ENCODE measurements at regions not wholly inside any gene's neighbourhood (a gene's known extent, or its start where the extent isn't known, plus 50 kb on each side); places are given as distances from the start of the nearest gene placed in this dataset.

DNA sequence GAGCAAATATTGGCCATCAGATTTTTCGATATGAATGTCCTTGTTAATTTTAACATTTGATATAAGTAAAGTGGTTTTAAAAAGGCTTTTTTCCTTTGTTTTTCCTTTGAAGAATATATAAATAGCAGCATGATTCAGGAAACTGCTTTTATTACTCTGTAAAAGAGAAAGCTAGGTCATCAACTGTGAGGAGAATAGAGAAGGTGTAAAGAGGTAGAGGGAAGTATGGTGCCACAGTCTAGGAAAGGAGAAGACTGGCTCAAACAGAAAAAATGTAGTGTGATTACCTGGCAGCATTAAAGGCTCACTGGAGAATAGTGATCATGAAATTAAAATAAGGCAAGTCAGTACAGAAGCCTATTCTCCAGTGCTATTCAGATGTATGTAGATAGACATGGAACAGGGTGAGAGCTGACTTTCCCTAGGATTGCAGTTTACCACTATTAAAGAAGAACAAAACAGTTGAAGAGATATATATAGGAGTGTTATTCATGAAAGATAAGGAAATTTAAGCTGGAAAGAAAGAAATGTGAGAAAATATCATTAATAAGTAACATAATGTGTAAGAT lies 1115.9 kb upstream of the PCDH9 start:
- Histone ChIP-seq H4K91ac (ENCODE audit: low read depth, low read length, poor library complexity) (no peak overlapping the region), H3K4me3 (ENCODE audit: low read length in 2 of 2) (no peak overlapping the region), H2BK15ac (ENCODE audit: low read length) (no peak overlapping the region), H3K23ac (ENCODE audit: low read depth, low read length, poor library complexity) (no peak overlapping the region), H3K27me3 (ENCODE audit: control insufficient read depth in 3 of 3, insufficient read depth in 3 of 3, low read depth in 1 of 3, low read length in 3 of 3) (no peaks in the 10 kb centered on the region), H2BK12ac (ENCODE audit: low read length) (no peak overlapping the region), H2BK120ac (ENCODE audit: low read depth, low read length) (no peak overlapping the region), H3K4ac (ENCODE audit: low read length) (no peak overlapping the region), H3K18ac (ENCODE audit: low read length) (no peak overlapping the region), H3K36me3 (replicated peaks in 1 of 2; ENCODE audit: control insufficient read depth in 2 of 2, insufficient read depth in 2 of 2, low read length in 2 of 2) (no peaks in the 10 kb centered on the region), H2AK5ac (ENCODE audit: low read depth, low read length) (no peak overlapping the region), H3K9ac (ENCODE audit: low read depth, low read length, poor library complexity) (no peak overlapping the region), H4K8ac (ENCODE audit: low read depth, low read length) (no peak overlapping the region), H3K4me2 (ENCODE audit: insufficient read depth, low read length, poor library complexity, severe bottlenecking) (no peak overlapping the region), H3K4me1 (ENCODE audit: control insufficient read depth in 2 of 2, insufficient read depth in 1 of 2, low read depth in 1 of 2, low read length in 2 of 2) (no peaks in the 10 kb centered on the region), H3K79me1 (ENCODE audit: low read depth, low read length) (no peaks in the 10 kb centered on the region), H3K14ac (ENCODE audit: low read length) (no peak overlapping the region), H3K27ac (replicated peaks; ENCODE audit: low read length) (no peak overlapping the region), H2BK5ac (ENCODE audit: low read length) (no peak overlapping the region), H3K9me3 (replicated peaks in 1 of 2; ENCODE audit: control insufficient read depth in 2 of 2, insufficient read depth in 1 of 2, low read depth in 1 of 2, low read length in 2 of 2) (peaks cover 3 to 6% of the 10 kb centered on the region in 2 donors), H2AFZ (ENCODE audit: low read length) (no peak overlapping the region)
- no peak for DNase-seq (ENCODE audit: low spot score)
- no CpG with 5 or more reads among the region's 1 CpG for WGBS, 2 donors (ENCODE audit: extremely low coverage in 2 of 2, insufficient read length in 2 of 2, insufficient replicate concordance in 1 of 2)

DNA sequence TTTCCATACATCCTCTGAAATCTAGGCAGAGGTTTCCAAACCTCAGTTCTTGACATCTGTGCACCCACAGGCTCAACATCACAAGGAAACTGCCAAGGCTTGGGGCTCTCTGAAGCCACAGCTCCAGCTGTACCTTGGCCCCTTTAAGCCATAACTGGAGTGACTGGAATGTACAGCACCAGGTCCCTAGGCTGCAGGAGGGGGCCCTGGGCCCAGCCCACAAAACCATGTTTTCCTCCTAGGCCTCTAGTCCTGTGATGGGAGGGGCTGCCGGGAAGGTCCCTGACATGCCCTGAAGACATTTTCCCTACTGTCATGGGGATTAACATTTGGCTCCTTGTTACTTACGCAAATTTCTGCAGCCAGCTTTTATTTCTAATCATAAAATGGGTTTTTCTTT lies 1093.0 kb upstream of the PCDH9 start:
- H3K4me2 ChIP-seq (ENCODE audit: insufficient read depth, low read length, poor library complexity, severe bottlenecking): no peak overlapping the region
- no peak overlapping the region for H3K14ac ChIP-seq (ENCODE audit: low read length)
- no CpG with 5 or more reads among the region's 2 CpGs for WGBS, 2 donors (ENCODE audit: extremely low coverage in 2 of 2, insufficient read length in 2 of 2, insufficient replicate concordance in 1 of 2)
- H3K79me1 ChIP-seq (ENCODE audit: low read depth, low read length): no peaks in the 10 kb centered on the region
- no peak overlapping the region for H2BK15ac ChIP-seq (ENCODE audit: low read length)
- H3K4me3 ChIP-seq (ENCODE audit: low read length in 2 of 2): no peak overlapping the region
- H3K36me3 ChIP-seq (replicated peaks in 1 of 2; ENCODE audit: control insufficient read depth in 2 of 2, insufficient read depth in 2 of 2, low read length in 2 of 2): no peaks in the 10 kb centered on the region
- no peak overlapping the region for H2BK12ac ChIP-seq (ENCODE audit: low read length)
- no peak for DNase-seq (ENCODE audit: low spot score)
- H3K18ac ChIP-seq (ENCODE audit: low read length): no peak overlapping the region
- no peak overlapping the region for H4K91ac ChIP-seq (ENCODE audit: low read depth, low read length, poor library complexity)
- H3K4ac ChIP-seq (ENCODE audit: low read length): no peak overlapping the region
- no peak overlapping the region for H3K23ac ChIP-seq (ENCODE audit: low read depth, low read length, poor library complexity)
- H4K8ac ChIP-seq (ENCODE audit: low read depth, low read length): no peak overlapping the region
- no peak overlapping the region for H2AK5ac ChIP-seq (ENCODE audit: low read depth, low read length)
- H3K27ac ChIP-seq (replicated peaks; ENCODE audit: low read length): no peak overlapping the region
- H2AFZ ChIP-seq (ENCODE audit: low read length): no peak overlapping the region
- H2BK5ac ChIP-seq (ENCODE audit: low read length): no peak overlapping the region
- H3K9ac ChIP-seq (ENCODE audit: low read depth, low read length, poor library complexity): no peak overlapping the region
- H3K4me1 ChIP-seq (ENCODE audit: control insufficient read depth in 2 of 2, insufficient read depth in 1 of 2, low read depth in 1 of 2, low read length in 2 of 2): no peaks in the 10 kb centered on the region
- H3K9me3 ChIP-seq (replicated peaks in 1 of 2; ENCODE audit: control insufficient read depth in 2 of 2, insufficient read depth in 1 of 2, low read depth in 1 of 2, low read length in 2 of 2): peaks cover 2 to 5% of the 10 kb centered on the region in 2 donors
- H3K27me3 ChIP-seq (ENCODE audit: control insufficient read depth in 3 of 3, insufficient read depth in 3 of 3, low read depth in 1 of 3, low read length in 3 of 3): no peaks in the 10 kb centered on the region
- no peak overlapping the region for H2BK120ac ChIP-seq (ENCODE audit: low read depth, low read length)

- H4K91ac ChIP-seq (ENCODE audit: low read depth, low read length, poor library complexity): no peak overlapping the region
- H3K36me3 ChIP-seq (replicated peaks in 1 of 2; ENCODE audit: control insufficient read depth in 2 of 2, insufficient read depth in 2 of 2, low read length in 2 of 2): no peaks in the 10 kb centered on the region
- no peak overlapping the region for H3K9ac ChIP-seq (ENCODE audit: low read depth, low read length, poor library complexity)
- no peak overlapping the region for H3K27ac ChIP-seq (replicated peaks; ENCODE audit: low read length)
- no peaks in the 10 kb centered on the region for H3K4me1 ChIP-seq (ENCODE audit: control insufficient read depth in 2 of 2, insufficient read depth in 1 of 2, low read depth in 1 of 2, low read length in 2 of 2)
- no peaks in the 10 kb centered on the region for H3K79me1 ChIP-seq (ENCODE audit: low read depth, low read length)
- no peak overlapping the region for H3K4me2 ChIP-seq (ENCODE audit: insufficient read depth, low read length, poor library complexity, severe bottlenecking)
- no peak overlapping the region for H3K14ac ChIP-seq (ENCODE audit: low read length)
- DNase-seq (ENCODE audit: low spot score): no peak
- no peak overlapping the region for H2AFZ ChIP-seq (ENCODE audit: low read length)
- no peak overlapping the region for H3K23ac ChIP-seq (ENCODE audit: low read depth, low read length, poor library complexity)
- H3K4ac ChIP-seq (ENCODE audit: low read length): no peak overlapping the region
- no peak overlapping the region for H2BK12ac ChIP-seq (ENCODE audit: low read length)
- H3K18ac ChIP-seq (ENCODE audit: low read length): no peak overlapping the region
- WGBS, 2 donors (ENCODE audit: extremely low coverage in 2 of 2, insufficient read length in 2 of 2, insufficient replicate concordance in 1 of 2): no CpG with 5 or more reads among the region's 2 CpGs
- no peak overlapping the region for H2AK5ac ChIP-seq (ENCODE audit: low read depth, low read length)
- no peak overlapping the region for H3K4me3 ChIP-seq (ENCODE audit: low read length in 2 of 2)
- H2BK5ac ChIP-seq (ENCODE audit: low read length): no peak overlapping the region
- H3K27me3 ChIP-seq (ENCODE audit: control insufficient read depth in 3 of 3, insufficient read depth in 3 of 3, low read depth in 1 of 3, low read length in 3 of 3): no peaks in the 10 kb centered on the region
- H2BK15ac ChIP-seq (ENCODE audit: low read length): no peak overlapping the region
- H2BK120ac ChIP-seq (ENCODE audit: low read depth, low read length): no peak overlapping the region
- H3K9me3 ChIP-seq (replicated peaks in 1 of 2; ENCODE audit: control insufficient read depth in 2 of 2, insufficient read depth in 1 of 2, low read depth in 1 of 2, low read length in 2 of 2): peaks cover 2 to 5% of the 10 kb centered on the region in 2 donors
- no peak overlapping the region for H4K8ac ChIP-seq (ENCODE audit: low read depth, low read length)
Observed at GRCh38 chr13:68319384-68319783, 1089.2 kb upstream of the PCDH9 start.

DNA sequence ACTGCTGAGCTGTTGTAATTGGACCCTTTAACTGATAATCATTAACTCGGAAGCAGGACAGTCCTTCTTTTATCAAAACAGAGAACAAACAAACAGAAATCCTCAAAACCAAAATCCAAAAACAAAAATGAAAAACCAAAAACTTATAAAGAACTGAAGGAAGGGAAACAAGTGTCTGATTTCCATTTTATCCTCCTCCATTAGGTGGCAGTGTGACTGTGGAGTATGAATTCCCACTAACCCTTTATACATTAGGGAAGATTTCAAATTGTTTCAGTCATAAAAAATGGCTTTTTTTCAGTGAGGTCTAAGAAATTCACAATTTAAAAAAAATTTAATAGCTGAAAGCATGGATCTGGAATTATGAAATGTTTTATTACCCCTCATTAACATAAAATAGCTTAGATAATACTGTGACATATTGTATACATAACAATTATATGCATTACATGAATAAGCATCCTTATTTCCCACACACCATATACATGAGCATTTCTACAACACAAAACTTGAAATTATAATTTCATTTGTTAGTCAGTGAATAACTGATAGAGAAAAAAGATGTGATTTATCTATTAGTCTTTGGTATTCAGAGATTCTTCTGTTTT lies 1074.3 kb upstream of the PCDH9 start:
- Histone ChIP-seq H3K79me1 (ENCODE audit: low read depth, low read length) (peaks cover 1% of the 10 kb centered on the region), H3K14ac (ENCODE audit: low read length) (no peak overlapping the region), H3K27ac (replicated peaks; ENCODE audit: low read length) (no peak overlapping the region), H2BK15ac (ENCODE audit: low read length) (no peak overlapping the region), H2BK12ac (ENCODE audit: low read length) (no peak overlapping the region), H3K23ac (ENCODE audit: low read depth, low read length, poor library complexity) (no peak overlapping the region), H3K9ac (ENCODE audit: low read depth, low read length, poor library complexity) (no peak overlapping the region), H3K4me2 (ENCODE audit: insufficient read depth, low read length, poor library complexity, severe bottlenecking) (no peak overlapping the region), H4K91ac (ENCODE audit: low read depth, low read length, poor library complexity) (no peak overlapping the region), H3K4me1 (ENCODE audit: control insufficient read depth in 2 of 2, insufficient read depth in 1 of 2, low read depth in 1 of 2, low read length in 2 of 2) (no peaks in the 10 kb centered on the region), H3K27me3 (ENCODE audit: control insufficient read depth in 3 of 3, insufficient read depth in 3 of 3, low read depth in 1 of 3, low read length in 3 of 3) (no peaks in the 10 kb centered on the region), H2BK120ac (ENCODE audit: low read depth, low read length) (no peak overlapping the region), H2AFZ (ENCODE audit: low read length) (peak overlapping the region; percentile 45), H3K4ac (ENCODE audit: low read length) (no peak overlapping the region), H2AK5ac (ENCODE audit: low read depth, low read length) (no peak overlapping the region), H4K8ac (ENCODE audit: low read depth, low read length) (no peak overlapping the region), H3K4me3 (ENCODE audit: low read length in 2 of 2) (no peak overlapping the region), H2BK5ac (ENCODE audit: low read length) (no peak overlapping the region), H3K36me3 (replicated peaks in 1 of 2; ENCODE audit: control insufficient read depth in 2 of 2, insufficient read depth in 2 of 2, low read length in 2 of 2) (no peaks in the 10 kb centered on the region), H3K18ac (ENCODE audit: low read length) (no peak overlapping the region), H3K9me3 (replicated peaks in 1 of 2; ENCODE audit: control insufficient read depth in 2 of 2, insufficient read depth in 1 of 2, low read depth in 1 of 2, low read length in 2 of 2) (peaks cover 2 to 3% of the 10 kb centered on the region in 2 donors)
- no CpG with 5 or more reads among the region's 1 CpG for WGBS, 2 donors (ENCODE audit: extremely low coverage in 2 of 2, insufficient read length in 2 of 2, insufficient replicate concordance in 1 of 2)
- DNase-seq (ENCODE audit: low spot score): peak; percentile 5
